GM18517 (cell line): ENCODE measurements at regions not wholly inside any gene's neighbourhood (a gene's known extent, or its start where the extent isn't known, plus 50 kb on each side); places are given as distances from the start of the nearest gene placed in this dataset.
"Not testable (repeated sequence)": the region's sequence is repeated elsewhere in the genome, so short reads cannot be mapped to it uniquely, and the experiment has no call there.

Source experiments
- ATAC-seq: cut with Tn5 transposase; IDR thresholded peaks from one replicate; pipeline ENCODE4 v1.9.1; 2021; ENCODE audit warnings: mild to moderate bottlenecking, moderate library complexity; ENCODE audit not compliant: unreplicated experiment

- ATAC-seq = peak; percentile 62
Observed at GRCh38 chr5:148740966-148741742, 85.3 kb upstream of the ADRB2 start.

DNA sequence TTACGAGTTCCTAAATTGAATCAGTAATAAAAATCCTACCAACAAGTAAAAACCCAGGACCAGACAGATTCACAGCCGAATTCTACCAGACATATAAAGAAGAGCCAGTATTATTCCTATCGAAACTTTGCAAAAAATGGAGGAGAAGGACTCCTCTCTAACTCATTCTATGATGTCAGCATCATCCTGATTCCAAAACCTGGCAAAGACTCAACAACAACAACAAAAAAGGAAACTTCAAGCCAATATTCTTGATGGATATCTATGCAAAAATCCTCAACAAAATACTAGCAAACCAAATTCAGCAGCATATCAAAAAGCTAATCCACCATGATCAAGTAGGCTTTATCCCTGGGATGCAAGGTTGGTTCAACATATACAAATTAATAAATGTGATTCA, 84.6 kb upstream of the ADRB2 start:
- not testable (repeated sequence) for ATAC-seq

DNA sequence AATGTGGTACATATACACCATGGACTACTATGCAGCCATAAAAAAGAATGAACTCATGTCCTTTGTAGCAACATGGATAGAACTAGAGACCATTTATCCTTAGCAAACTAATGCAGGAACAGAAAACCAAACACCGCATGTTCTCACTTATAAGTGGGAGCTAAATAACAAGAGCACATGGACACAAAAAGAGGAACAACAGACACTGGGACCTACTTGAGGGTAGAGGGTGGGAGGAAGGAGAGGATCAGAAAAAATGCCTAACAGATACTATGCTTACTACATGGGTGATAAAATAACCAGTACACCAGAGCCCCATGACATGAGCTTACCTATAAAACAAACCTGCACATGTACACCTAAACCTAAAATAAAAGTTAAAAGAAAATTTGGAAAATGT, 82.0 kb upstream of the ADRB2 start:
- not testable (repeated sequence) for ATAC-seq

GRCh38 chr5:148746826-148747535, 79.4 kb upstream of the ADRB2 start:
- peak; percentile 91 for ATAC-seq

- no peak for ATAC-seq
Observed at GRCh38 chr5:148747536-148747906, 78.9 kb upstream of the ADRB2 start.

DNA sequence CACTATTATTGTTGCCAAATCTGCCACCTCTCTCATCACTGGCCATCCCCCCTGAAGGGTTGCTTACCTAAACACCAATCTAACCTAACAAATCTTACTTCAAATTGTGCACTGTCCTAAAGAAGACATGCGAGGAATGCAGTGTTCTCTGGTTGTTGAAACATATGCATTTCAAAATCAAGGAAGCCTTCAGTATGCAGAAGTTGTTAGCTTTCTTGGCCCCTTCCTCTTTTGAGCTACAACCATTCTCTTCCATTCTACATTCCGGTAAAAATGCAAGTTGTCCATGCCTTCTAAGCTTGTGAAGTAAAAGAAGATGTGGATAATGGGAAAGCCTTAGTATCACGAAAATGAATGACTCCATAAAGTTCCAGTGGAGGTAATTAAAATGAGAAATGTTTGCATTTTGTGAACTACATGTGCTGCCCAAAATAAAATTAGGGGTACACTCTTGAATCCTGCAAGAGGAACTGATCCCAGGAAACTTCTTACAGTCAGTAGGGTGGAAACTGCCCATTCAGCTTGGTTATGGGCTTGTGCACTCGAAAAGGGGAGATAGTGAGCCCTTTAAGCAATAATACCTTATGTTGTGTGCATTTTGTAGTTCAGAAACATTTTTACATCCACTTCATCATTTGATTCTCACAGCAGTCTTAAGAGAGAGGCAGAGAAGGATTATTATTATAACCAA, 77.6 kb upstream of the ADRB2 start:
- ATAC-seq = no peak

DNA sequence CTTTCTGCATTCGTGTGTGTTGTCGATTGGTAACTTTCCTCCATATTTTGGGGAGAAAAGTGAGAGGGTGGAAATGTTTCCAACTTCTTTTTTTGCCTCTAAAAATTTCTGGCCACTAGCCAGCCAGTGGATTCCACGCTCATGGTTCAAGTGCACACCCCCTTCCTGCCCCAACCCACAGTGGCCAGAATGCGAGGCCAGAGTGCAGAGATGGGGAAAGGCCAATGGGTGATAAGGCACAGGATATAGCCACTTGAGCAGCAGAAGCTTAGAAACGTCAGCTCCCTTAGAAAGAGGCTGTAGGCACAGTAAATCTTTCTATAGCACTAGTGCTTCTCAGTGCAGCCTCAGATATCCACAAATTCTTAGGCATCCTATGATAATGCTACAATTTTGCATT, 75.8 kb upstream of the ADRB2 start:
- ATAC-seq = no peak

DNA sequence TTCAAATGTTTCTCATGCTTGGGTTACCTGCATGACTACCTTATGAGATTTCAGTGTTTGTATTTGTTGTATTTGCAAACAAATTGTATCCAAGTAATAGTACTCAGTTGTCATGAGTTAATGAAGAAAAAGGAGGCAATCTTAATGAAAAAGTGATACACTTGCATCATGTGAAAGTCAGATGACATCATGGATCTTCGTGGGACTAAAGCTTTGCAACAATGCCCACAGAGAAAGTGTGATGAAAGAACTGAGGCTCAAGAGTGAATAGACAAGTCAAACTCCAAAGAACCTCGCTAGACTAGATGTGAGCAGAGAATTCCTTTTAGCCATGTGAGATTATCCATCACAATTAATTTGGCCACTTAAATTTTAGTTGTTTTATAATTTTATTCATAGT, 75.4 kb upstream of the ADRB2 start:
- ATAC-seq = no peak

DNA sequence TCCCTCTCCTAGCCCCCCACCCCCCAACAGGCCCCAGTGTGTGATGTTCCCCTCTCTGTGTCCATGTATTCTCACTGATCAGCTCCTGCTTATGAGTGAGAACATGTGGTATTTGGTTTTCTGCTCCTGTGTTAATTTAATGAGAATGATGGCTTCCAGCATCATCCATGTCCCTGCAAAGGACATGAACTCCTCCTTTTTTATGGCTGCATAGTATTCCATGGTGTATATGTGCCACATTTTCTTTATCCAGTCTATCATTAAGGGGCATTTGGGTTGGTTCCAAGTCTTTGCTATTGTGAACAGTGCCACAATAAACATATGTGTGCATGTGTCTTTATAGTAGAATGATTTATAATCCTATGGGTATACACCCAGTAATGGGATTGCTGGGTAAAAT, 74.0 kb upstream of the ADRB2 start:
- ATAC-seq = not testable (repeated sequence)

DNA sequence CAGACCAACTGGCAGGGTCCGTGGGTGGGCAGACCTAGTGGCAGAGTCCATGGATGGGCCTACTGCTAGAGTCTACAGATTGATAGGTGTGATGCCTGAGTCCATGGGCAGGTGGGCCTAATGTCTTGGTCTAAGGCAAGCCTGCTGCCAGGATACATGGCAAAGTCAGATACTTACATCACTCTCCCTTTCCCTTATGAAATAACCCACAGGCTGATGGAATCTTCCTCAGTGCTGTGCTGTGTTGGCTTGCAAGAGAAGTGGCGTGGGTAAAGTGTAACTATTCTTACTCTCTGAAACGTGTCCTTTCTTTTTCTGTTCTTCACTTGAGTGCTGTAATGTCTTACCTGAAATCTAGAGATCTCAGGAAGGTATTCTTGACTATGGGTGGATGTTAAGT, 67.3 kb upstream of the ADRB2 start:
- ATAC-seq = no peak

- ATAC-seq = peak; percentile 100
Observed at GRCh38 chr5:148760945-148761638, 65.3 kb upstream of the ADRB2 start.

- ATAC-seq = no peak
Observed at GRCh38 chr5:148763996-148764395, 62.4 kb upstream of the ADRB2 start.

- no peak for ATAC-seq
Observed at GRCh38 chr5:148765061-148765460, 61.4 kb upstream of the ADRB2 start.

- no peak for ATAC-seq
Observed at GRCh38 chr5:148768806-148769415, 57.5 kb upstream of the ADRB2 start.

- no peak for ATAC-seq
Observed at GRCh38 chr5:148769941-148770340, 56.5 kb upstream of the ADRB2 start.

GRCh38 chr5:148774313-148774712, 52.1 kb upstream of the ADRB2 start:
- no peak for ATAC-seq

- ATAC-seq = no peak
Observed at GRCh38 chr5:148776261-148776660, 50.1 kb upstream of the ADRB2 start.
